Kidney capillary endothelial cell (primary cell): ENCODE measurements at regions not wholly inside any gene's neighbourhood (a gene's known extent, or its start where the extent isn't known, plus 50 kb on each side); places are given as distances from the start of the nearest gene placed in this dataset.
"Not testable (repeated sequence)": the region's sequence is repeated elsewhere in the genome, so short reads cannot be mapped to it uniquely, and the experiment has no call there.

Experiments used
- DNase-seq: peaks from one replicate; pipeline ENCODE4 v3.0.0-alpha.2; 2018; ENCODE audit warnings: low spot score

DNA sequence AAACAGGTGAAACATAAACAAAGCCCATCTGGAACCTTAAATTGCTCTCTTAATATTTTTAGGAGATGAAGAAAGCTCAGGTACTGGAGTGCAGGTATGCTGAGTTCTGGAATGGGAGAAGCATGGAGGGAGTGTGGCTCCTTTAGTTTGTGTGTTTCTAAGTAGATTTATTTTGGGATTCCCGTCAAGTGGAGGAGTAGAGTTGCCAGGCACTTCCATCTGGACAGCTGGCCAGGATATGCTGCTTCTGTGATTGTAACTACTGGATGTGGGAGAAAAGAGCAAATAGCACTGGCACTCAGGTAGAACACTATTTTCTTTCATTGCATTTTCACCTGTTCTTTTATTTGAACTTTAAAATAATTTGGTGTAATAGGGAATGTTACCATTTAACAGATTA is 182.3 kb upstream of the MAST4 start:
- DNase-seq, result no peak

DNA sequence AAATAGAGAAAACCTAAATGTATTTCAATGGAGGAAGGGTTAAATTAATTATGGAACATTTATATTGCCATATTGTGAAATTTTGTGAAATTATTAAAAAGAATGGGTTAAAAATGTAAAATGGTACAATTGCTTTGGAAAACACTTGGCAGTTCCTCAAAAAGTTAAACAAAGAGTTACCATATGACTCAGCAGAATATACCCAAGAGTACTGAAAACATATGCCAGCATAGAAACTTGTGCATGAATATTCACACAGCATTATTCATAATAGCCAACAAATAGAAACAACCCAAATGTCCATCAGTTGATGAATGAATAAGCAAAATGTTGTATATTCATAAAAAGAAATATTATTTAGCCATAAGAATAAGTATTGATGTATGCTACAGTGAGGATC is 181.0 kb upstream of the MAST4 start:
- DNase-seq, result peak; percentile 6

GRCh38 chr5:66416698-66417097 is 179.5 kb upstream of the MAST4 start:
- no peak for DNase-seq

GRCh38 chr5:66417781-66418180 is 178.4 kb upstream of the MAST4 start:
- DNase-seq, result no peak

DNA sequence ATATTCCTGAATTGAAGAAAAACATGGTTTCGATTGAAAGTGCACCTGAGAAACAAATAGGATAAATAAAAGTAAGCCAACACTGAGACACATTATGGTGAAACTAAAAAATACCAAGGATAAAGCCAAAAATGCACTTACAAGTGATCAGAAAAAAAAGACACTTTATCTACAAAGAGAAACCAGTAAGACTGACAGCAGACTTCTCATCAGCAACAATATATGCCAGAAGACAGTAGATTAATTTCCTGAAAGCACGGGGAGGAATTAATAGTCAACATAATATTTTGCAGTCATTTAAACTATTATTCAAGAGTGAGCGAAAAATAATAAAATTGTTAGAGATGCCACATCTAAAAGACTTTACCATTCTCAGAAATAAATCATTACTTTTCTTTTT is 172.7 kb upstream of the MAST4 start:
- no peak for DNase-seq

DNA sequence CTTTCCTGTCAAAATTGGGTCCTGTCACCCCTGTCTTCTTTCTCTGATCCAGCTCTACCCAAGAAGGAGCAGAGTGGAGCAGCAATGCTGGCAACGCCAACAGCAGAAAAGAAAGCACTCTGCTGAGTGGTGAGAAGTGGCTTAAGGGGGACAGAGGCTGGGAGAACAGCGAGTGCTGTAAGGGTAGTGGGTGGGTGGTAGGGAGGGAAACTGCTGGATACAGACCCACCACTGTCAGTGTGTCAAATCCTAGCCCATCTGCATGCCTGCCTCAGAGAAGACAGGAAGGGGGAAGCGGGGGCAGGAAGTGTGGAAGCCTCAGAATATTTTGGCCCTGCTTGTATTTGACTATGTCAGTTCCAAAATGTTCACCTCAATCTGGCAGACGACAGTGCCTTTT is 170.4 kb upstream of the MAST4 start:
- DNase-seq, result no peak

DNA sequence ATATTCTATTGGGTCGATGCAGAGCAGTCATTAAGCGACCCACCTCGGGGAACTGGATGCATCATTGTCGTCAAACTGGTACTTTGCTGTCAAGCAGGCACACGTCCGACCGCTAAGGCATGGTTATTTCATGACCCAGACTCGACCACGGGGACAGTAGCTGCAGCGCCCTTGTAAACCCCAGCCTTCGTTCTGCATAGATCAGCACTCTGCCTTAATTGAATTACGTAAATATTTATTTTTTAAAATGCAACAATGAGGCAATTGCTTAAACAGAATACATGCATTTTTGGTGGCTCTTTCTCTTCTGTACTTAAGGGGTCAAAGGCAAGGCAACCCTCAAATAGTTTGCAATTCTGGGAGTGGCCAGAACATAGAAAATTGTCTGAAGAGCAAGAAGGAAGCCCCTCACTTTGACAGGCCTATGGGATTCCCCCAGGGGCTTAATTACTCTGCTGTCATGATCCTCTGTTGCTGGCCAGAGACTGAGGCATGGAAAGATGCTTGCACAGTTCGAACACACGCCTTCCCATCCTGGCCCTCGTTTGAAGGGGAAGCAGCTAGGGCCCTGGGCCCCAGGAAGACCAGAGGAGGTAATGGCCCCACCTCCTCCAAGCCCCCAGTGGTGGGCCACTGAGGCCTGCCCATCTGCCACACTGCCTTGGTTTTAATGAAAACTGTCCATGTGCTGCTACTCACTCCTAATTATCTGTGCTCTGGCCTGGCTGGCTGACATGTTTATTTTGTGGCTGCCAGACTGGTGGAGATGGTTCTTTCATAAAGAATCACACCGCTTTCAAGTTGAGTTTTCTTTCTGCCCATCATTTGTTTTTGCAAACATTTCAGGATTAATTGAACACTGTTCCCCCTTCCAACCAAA is 169.7 kb upstream of the MAST4 start:
- no peak for DNase-seq

GRCh38 chr5:66427139-66427442 is 169.1 kb upstream of the MAST4 start:
- DNase-seq, result no peak

GRCh38 chr5:66436721-66437120 is 159.5 kb upstream of the MAST4 start:
- no peak for DNase-seq

DNA sequence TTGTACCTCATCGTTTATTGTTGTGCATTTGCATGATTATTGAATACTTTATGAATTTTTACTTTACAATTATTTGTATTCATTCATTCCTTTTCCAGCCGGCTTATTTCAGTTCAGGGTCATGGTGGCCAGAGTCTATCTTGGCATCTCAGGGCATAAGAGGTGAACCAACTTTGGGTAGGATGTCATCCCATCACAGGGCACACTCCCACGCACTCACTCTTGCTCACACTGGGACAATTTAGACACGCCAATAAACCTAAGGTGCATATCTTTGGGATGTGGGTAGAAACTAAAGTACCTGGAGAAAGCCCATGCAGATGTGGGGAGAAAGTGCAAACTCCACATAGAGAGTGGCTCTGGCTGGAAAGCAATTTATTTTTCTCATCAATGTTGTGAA is 158.1 kb upstream of the MAST4 start:
- no peak for DNase-seq

- no peak for DNase-seq
These were observed 157.5 kb upstream of the MAST4 start for GRCh38 chr5:66438696-66439095.

DNA sequence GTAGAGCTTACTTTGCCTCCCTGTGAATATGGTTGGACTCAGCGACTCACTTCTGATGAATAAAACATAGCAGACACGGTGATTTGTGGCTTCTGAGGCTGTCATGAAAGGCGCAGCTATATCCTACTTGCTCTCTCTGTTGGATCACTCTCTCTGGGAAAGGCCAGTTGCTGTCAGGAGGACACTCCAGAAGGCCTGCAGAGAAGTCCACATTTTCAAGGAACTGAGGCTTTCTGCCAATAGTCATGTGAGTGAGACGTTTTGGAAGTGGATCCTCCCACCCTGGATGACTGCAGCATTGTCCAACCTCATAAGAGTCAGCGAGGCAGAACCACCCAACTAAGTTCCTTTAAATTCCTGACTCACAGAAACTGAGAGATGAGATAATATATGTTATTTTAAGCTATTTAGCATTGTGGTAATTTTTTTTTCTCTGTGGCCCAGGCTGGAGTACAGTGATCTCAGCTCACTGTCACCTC is 156.0 kb upstream of the MAST4 start:
- peak; percentile 47 for DNase-seq

GRCh38 chr5:66441351-66441750 is 154.8 kb upstream of the MAST4 start:
- DNase-seq, result no peak

GRCh38 chr5:66442951-66443445 is 153.2 kb upstream of the MAST4 start:
- no peak for DNase-seq

DNA sequence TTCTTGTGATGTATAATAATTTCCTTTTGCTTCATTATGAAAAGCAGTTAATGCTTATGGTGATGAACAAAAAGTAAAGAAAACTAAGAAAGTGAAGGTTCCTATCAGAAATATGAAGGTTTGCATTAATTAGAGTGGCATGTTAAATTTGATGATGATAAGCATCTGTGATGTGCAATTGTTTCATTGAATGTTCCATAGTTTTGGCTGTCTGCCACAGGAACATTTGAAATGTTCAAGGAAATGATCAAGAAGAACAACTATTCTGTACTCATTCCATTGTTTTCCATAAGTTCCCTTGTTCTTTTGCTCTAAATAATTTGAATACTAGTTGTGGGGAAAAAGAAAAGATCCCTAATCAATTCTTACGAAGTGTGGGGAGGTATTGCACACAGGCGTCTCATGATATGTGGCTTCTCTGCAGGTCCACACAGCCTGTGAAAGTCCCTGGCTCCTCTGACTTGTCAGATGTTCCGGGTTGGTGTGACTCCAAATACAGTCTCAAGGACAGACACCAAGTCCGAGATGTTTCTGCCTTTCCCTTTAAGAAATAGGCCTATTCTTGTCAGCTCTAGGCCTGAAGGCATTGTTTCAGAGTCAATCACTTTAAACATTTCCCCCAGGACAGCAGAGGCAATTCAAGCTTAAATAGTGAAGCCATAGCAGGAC is 152.6 kb upstream of the MAST4 start:
- DNase-seq, result peak; percentile 11

DNA sequence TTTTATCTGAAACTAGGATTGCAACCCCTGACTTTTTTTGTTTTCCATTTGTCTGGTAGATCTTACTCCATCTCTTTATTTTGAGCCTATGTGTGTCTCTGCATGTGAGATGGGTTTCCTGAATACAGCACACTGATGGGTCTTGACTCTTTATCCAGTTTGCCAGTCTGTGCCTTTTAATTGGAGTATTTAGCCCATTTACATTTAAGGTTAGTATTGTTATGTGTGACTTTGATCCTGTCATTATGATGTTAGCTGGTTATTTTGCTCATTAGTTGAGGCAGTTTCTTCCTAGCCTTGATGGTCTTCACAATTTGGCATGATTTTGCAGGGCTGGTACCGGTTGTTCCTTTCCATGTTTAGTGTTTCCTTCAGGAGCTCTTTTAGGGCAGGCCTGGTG is 148.1 kb upstream of the MAST4 start:
- DNase-seq, result not testable (repeated sequence)

DNA sequence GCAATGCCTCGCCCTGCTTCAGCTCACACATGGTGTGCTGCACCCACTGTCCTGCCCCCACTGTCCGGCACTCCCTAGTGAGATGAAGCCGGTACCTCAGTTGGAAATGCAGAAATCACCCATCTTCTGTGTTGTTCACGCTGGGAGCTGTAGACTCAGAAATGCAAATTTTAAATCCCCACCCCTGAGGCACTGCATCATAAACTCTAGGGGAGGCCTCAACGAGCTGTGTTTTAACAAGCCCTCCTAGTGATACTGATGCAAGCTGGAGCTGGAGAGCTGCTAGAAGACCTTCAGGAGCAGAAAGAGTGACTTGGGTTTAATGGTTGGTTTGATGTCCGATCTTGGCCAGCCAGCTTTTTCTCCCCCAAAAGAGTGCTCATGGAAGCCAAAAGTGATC is 146.0 kb upstream of the MAST4 start:
- no peak for DNase-seq

DNA sequence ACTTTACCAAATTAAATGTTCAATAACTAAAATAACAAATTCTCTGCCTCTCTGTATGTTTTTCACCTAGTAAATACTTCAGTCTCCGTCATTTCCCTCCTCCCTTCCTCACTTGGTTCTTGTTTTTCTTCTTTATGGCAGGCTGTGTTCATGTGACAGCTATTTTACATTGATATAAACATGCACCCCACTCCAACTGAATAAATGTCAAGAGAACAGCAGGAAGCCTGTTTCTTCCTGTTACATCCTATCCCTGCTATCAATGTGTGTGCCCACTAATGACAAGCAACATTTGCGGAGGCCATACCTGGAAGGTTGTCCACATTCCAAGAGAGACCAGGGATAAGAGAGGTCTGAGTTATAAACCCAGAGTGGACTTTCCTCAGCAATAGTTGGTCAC is 145.2 kb upstream of the MAST4 start:
- no peak for DNase-seq

DNA sequence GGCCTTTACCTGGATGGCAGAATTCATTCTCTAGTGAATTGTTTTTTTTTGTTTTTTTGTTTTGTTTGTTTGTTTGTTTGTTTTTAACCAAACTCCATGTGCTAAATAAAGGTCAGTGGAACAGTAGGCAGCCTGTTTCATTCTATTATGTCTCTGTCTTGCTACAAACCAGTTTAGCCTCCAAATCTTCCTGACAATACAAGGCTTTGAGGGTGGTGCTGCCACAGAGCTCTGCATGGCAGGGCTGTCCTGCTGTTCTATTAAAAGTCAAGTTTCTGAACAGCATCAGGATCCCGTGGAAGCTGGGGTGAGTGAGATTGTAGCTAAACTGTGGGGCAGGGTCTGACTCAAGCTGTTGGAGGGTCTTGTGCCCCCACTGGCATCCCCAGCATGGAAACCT is 144.1 kb upstream of the MAST4 start:
- DNase-seq, result no peak

DNA sequence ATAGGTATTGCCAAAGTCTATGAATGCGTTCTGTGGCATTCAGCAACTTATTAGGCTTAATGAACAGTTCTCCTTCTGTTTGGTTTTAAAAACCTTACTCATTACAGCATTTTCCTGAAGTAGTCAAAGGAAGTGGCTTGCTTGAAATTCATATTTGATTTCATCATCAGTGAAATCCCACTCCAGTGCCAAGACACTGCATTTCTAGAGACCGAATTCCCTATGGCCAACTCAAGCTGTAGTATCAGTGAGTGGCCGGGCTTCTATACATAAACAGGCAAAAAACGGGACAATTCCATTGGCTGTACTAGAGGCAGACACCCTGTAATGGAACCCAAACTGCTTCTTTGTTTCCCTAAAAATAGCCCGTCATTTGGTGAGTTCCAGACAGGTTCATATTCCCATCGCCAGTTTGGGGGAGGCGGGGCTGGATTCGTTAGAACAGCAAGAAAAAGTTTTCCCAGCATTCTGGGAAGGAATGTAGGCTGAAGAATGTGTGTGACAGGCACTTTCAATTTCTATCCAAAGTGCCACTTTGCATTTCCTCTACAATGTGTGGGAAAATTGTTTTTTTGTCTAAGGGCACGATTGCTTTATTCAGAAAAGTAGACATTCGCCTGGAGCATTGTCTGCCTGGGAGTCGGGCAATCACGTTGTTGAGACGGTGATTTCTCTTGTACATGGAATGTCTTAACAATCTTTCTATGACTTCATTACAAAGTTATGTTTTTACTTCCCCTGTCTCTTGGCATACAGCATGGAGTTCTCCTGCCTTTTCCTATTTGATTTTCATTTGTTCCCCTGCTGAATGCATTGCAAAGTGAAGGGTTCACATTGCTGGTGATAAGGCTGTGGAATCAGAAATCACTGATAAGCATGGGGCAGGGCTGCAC is 141.8 kb upstream of the MAST4 start:
- peak; percentile 16 for DNase-seq

GRCh38 chr5:66459728-66460127 is 136.5 kb upstream of the MAST4 start:
- DNase-seq, result no peak

DNA sequence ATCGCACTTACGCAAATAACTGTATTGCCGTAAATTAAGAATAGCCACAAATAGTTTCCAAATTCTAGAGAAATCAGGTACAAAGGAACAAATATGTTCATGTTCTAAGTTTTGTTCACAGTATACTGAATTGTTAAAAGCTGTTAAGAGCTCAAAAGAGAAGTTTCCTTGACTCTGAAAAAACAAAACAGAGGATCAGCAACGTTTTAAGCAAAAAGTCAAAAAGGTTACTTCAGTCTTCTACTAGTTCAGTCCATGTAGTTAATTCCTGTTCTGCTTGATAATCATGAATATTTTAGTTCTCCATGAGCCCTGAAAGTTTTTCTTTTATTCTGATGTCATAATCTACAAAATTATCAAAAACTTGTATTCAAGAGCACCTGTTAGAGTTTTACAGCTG is 128.6 kb upstream of the MAST4 start:
- DNase-seq, result no peak

GRCh38 chr5:66469684-66470083 is 126.5 kb upstream of the MAST4 start:
- no peak for DNase-seq
